ENCODE measurements at regions not wholly inside any gene's neighbourhood (a gene's known extent, or its start where the extent isn't known, plus 50 kb on each side); places are given as distances from the start of the nearest gene placed in this dataset.

DNA sequence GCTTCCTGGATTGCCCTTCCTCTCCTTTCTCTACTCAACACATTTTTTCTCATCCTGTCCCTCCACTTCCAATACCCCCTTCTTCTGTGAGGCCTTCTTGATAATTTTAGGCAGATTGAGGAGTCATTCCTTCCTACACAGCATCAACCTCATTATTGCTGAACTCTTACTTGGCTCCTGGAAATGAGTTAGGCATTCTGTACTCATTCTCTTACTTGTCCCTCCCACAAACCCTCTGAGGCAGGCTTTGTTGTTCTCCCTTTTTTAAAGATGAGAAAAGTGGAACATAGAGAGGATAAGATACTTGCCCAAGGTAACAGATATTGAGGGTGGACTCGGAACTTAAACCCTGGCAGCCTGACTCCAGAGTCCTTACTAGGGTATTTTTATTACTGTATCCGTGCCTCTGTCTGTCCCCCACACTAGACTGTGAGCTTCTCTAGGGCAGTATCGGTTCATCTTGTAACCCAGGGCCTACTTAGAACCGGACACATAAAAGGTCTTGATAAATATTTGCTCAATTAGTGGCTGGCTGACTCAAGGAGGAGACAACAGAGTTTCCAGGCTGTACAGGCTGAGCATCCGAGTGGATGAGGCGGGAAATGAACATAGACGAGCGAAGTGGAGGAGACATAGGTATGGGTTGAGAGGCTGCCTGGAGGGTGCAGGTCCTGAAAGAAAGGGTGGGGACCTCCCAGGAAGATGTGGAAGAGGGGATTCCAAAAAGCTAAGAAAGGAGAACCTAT, 148.7 kb upstream of the ATP2B2 start:
- TF ChIP-seq, protein P1, sequence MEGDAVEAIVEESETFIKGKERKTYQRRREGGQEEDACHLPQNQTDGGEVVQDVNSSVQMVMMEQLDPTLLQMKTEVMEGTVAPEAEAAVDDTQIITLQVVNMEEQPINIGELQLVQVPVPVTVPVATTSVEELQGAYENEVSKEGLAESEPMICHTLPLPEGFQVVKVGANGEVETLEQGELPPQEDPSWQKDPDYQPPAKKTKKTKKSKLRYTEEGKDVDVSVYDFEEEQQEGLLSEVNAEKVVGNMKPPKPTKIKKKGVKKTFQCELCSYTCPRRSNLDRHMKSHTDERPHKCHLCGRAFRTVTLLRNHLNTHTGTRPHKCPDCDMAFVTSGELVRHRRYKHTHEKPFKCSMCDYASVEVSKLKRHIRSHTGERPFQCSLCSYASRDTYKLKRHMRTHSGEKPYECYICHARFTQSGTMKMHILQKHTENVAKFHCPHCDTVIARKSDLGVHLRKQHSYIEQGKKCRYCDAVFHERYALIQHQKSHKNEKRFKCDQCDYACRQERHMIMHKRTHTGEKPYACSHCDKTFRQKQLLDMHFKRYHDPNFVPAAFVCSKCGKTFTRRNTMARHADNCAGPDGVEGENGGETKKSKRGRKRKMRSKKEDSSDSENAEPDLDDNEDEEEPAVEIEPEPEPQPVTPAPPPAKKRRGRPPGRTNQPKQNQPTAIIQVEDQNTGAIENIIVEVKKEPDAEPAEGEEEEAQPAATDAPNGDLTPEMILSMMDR (IDR thresholded peaks at IDR 0.05): no peak
- no peak for TF ChIP-seq POLR2A (IDR thresholded peaks at IDR 0.05)
